K562 (cell line): ENCODE measurements at regions not wholly inside any gene's neighbourhood (a gene's known extent, or its start where the extent isn't known, plus 50 kb on each side); places are given as distances from the start of the nearest gene placed in this dataset.

Experiments used
- ATAC-seq: fragments of 200-7000 bp; cut with Tn5 transposase; 3 replicates; pipeline ENCODE4 v1.9.1; 2020; ENCODE audit warnings: moderate library complexity
- BruUV-seq: library from RNA; stranded (reverse); fragments of 400-500 nt; replicated peaks from 2 replicates; lab custom pipeline; 2021; lab: Mats Ljungman, UMichigan
- CTCF ChIA-PET: fragments of 300-600 bp; formaldehyde crosslinking; extraction: SDS; loops from one replicate; lab custom pipeline; 2021; ENCODE audit warnings: low intra/inter-chr PET ratio; lab: Yijun Ruan, JAX
- POLR2A ChIA-PET: fragments of 300-600, 350-650 bp; sonication (Branson Sonifier 250); formaldehyde crosslinking; extraction: SDS; loops from one replicate; lab custom pipeline; 2021; ENCODE audit warnings: antibody characterized with exemption, inconsistent platforms; lab: Yijun Ruan, JAX
- DNase-seq, 4 experiments: peaks; one replicate each; pipeline versions ENCODE4 v3.0.0 to v3.0.0-alpha.2; 2011 to 2018; ENCODE audit warnings: low spot score in 3 of 4, mixed read lengths in 3 of 4; ENCODE audit errors: extremely low read depth in 1 of 4
- FAIRE-seq: peaks from 2 replicates; lab custom pipeline; 2011; peaks lifted over from hg19 to GRCh38; lab: Jason Lieb, UNC
- H2AFZ ChIP-seq: 2 replicates; pipeline ENCODE4 v1.6.0; 2011; ENCODE audit warnings: low read depth, low read length, control low read depth, inconsistent platforms
- H3K27ac ChIP-seq: fragments of 200-600 bp; 3 replicates; pipeline ENCODE4 v1.8.0; 2011; ENCODE audit warnings: low read depth, mild to moderate bottlenecking, control low read depth, inconsistent platforms, low read length, moderate library complexity, mixed read lengths; ENCODE audit errors: extremely low read depth
- H3K27me3 ChIP-seq, 2 experiments: fragments of 300-600 bp in 1 of 2; 2 replicates in 1 of 2; 3 replicates in 1 of 2; pipeline versions ENCODE4 v1.6.0 to v1.8.0; 2011; ENCODE audit warnings: inconsistent platforms in 2 of 2, low read length in 2 of 2, mild to moderate bottlenecking in 1 of 2, mixed read lengths in 1 of 2, moderate library complexity in 1 of 2; ENCODE audit not compliant: control insufficient read depth in 2 of 2, insufficient read depth in 2 of 2
- H3K36me3 ChIP-seq: fragments of 300-600 bp; 3 replicates; pipeline ENCODE4 v1.8.0; 2011; ENCODE audit warnings: mild to moderate bottlenecking, low read length, inconsistent platforms; ENCODE audit not compliant: control insufficient read depth, insufficient read depth
- H3K4me1 ChIP-seq, 2 experiments: fragments of 200-600 bp in 1 of 2; replicated peaks in 1 of 2; 2 replicates in 1 of 2; 3 replicates in 1 of 2; pipeline versions ENCODE4 v1.5.1 to v1.8.0; 2011; ENCODE audit warnings: inconsistent platforms in 2 of 2, low read length in 2 of 2, mild to moderate bottlenecking in 1 of 2, mixed read lengths in 1 of 2, moderate library complexity in 1 of 2; ENCODE audit not compliant: control insufficient read depth in 2 of 2, insufficient read depth in 2 of 2
- H3K4me2 ChIP-seq: 2 replicates; pipeline ENCODE4 v1.6.1; 2011; ENCODE audit warnings: low read length, control low read depth, inconsistent platforms, mixed read lengths; ENCODE audit not compliant: insufficient read depth
- H3K4me3 ChIP-seq: fragments of 200-600 bp; sonication (generic), shearing (Covaris generic); 2 replicates; pipeline ENCODE4 v1.5.1; 2016; ENCODE audit warnings: control low read depth, inconsistent platforms
- H3K79me2 ChIP-seq: fragments of 200-600 bp; 3 replicates; pipeline ENCODE4 v1.8.0; 2011; ENCODE audit warnings: low read length, inconsistent platforms; ENCODE audit not compliant: control insufficient read depth, insufficient read depth
- H3K9ac ChIP-seq, 2 experiments: 2 replicates each; pipeline versions ENCODE4 v1.6.0 to v1.6.1; 2011; ENCODE audit warnings: low read depth in 2 of 2, low read length in 2 of 2, control low read depth in 1 of 2, inconsistent platforms in 1 of 2, mild to moderate bottlenecking in 1 of 2, mixed read lengths in 1 of 2; ENCODE audit not compliant: insufficient read depth in 1 of 2
- H3K9me1 ChIP-seq: one replicate; pipeline ENCODE4 v1.6.0; 2011; ENCODE audit warnings: inconsistent platforms, mild to moderate bottlenecking, low read length, moderate library complexity; ENCODE audit not compliant: control insufficient read depth, insufficient read depth
- H3K9me3 ChIP-seq: replicated peaks from 2 replicates; pipeline ENCODE4 v1.5.1; 2011; ENCODE audit warnings: low read depth, low read length, inconsistent platforms; ENCODE audit not compliant: control insufficient read depth, insufficient read depth
- H4K20me1 ChIP-seq: replicated peaks from 2 replicates; pipeline ENCODE4 v1.6.1; 2011; ENCODE audit warnings: low read length, inconsistent platforms, mixed read lengths; ENCODE audit not compliant: control insufficient read depth, insufficient read depth
- BCL6 ChIP-seq: fragments of 250-450 bp; sonication (Bioruptor Pico); IDR thresholded peaks from 2 replicates; pipeline ENCODE4 v1.4.0; 2020
- CEBPB ChIP-seq: fragments of 450-650 bp; IDR thresholded peaks from 2 replicates; pipeline ENCODE4 v1.6.1; 2016; ENCODE audit warnings: missing genetic modification characterization, missing compliant biosample characterization
- HMGN3 ChIP-seq: IDR thresholded peaks from 2 replicates; pipeline ENCODE4 v1.6.1; 2011; ENCODE audit warnings: borderline replicate concordance, low read depth, mild to moderate bottlenecking, mixed read lengths, low read length; ENCODE audit not compliant: insufficient read length; ENCODE audit errors: extremely low read depth
- NEUROD1 ChIP-seq: fragments of 150-350 bp; IDR thresholded peaks from 2 replicates; pipeline ENCODE4 v1.6.1; 2014; ENCODE audit warnings: borderline replicate concordance, low read length, low read depth; ENCODE audit not compliant: partially characterized antibody
- NFATC3 ChIP-seq: fragments of 450-650 bp; IDR thresholded peaks from 2 replicates; pipeline ENCODE4 v1.6.1; 2017; ENCODE audit warnings: mild to moderate bottlenecking
- NR4A1 ChIP-seq, 2 experiments: fragments of 250-450 bp in 1 of 2; fragments of 450-650 bp in 1 of 2; sonication (Bioruptor Pico) in 1 of 2; IDR thresholded peaks; 2 replicates each; pipeline versions ENCODE4 v1.4.0 to v1.6.1; 2016 to 2020; ENCODE audit warnings: mild to moderate bottlenecking in 2 of 2, missing compliant biosample characterization in 1 of 2, missing genetic modification characterization in 1 of 2, moderate library complexity in 1 of 2
- PHB ChIP-seq: fragments of 250-450 bp; sonication (Bioruptor Pico); IDR thresholded peaks from 2 replicates; pipeline ENCODE4 v1.5.0; 2021
- WGBS: fragments of 100-300 bp; shearing (Covaris generic); methylation state at CpG from one replicate; pipeline ENCODE4 v1.1.6; 2016; ENCODE audit warnings: low coverage, mixed read lengths; ENCODE audit not compliant: insufficient coverage; ENCODE audit errors: missing lambda C conversion rate; 5-methylcytosine and 5-hydroxymethylcytosine counted together
- in situ Hi-C: fragments of 300-500 bp; cut with MboI; formaldehyde crosslinking; loops from 4 replicates; pipeline ENCODE4 v1.15.0; 2018; ENCODE audit warnings: inconsistent platforms, mixed read lengths
- intact Hi-C: fragments of 100-400 bp; cut with micrococcal nuclease; formaldehyde crosslinking; loops from 2 replicates; pipeline ENCODE4 v1.14.2; 2022
- TF ChIP-seq, protein P1 (sequence below), 3 experiments: IDR thresholded peaks in 2 of 3; conservative IDR thresholded peaks in 1 of 3; 2 replicates each; pipeline ENCODE4 v1.5.1; 2011 to 2012; ENCODE audit warnings: low read length in 3 of 3, mild to moderate bottlenecking in 3 of 3, control low read depth in 2 of 3, improper control_type of control experiment in 1 of 3, inconsistent platforms in 1 of 3, low read depth in 1 of 3, mixed read lengths in 1 of 3, moderate library complexity in 1 of 3; ENCODE audit not compliant: insufficient read depth in 2 of 3
- TF ChIP-seq, protein P2 (sequence below), 2 experiments: fragments of 450-650 bp in 1 of 2; sonication (generic) in 1 of 2; formaldehyde crosslinking in 1 of 2; IDR thresholded peaks in 1 of 2; conservative IDR thresholded peaks in 1 of 2; 2 replicates each; pipeline versions ENCODE4 v1.6.1 to v1.8.1; 2016 to 2023; ENCODE audit warnings: mild to moderate bottlenecking in 2 of 2, moderate library complexity in 2 of 2, inconsistent platforms in 1 of 2, missing genetic modification reagents in 1 of 2
- TF ChIP-seq, protein P3 (sequence below): fragments of 450-650 bp; formaldehyde crosslinking; IDR thresholded peaks from 2 replicates; pipeline ENCODE4 v1.4.0; 2020; ENCODE audit warnings: mild to moderate bottlenecking, moderate library complexity

DNA sequence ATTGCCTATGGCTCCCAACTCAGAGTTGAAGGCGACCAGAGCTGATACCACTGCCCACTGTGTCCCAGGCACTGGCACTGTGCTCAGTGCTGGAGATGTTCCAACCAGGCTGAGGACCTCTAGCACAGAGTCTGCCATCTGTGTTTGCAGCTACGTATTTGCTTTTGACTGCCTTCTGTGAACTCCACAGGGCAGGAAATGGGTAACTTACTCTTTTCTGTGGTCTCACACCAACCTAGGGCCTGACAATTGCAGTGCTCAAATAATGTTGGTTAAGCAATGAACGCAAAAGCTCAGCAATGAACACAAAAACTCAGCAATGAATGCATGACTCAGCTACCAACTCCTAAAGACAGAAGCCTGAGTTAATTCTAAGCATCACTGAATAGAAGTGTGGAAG lies 202.8 kb downstream of the NUAK1 start (continued):
- TF ChIP-seq, protein P1, sequence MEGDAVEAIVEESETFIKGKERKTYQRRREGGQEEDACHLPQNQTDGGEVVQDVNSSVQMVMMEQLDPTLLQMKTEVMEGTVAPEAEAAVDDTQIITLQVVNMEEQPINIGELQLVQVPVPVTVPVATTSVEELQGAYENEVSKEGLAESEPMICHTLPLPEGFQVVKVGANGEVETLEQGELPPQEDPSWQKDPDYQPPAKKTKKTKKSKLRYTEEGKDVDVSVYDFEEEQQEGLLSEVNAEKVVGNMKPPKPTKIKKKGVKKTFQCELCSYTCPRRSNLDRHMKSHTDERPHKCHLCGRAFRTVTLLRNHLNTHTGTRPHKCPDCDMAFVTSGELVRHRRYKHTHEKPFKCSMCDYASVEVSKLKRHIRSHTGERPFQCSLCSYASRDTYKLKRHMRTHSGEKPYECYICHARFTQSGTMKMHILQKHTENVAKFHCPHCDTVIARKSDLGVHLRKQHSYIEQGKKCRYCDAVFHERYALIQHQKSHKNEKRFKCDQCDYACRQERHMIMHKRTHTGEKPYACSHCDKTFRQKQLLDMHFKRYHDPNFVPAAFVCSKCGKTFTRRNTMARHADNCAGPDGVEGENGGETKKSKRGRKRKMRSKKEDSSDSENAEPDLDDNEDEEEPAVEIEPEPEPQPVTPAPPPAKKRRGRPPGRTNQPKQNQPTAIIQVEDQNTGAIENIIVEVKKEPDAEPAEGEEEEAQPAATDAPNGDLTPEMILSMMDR (IDR thresholded peaks at IDR 0.05 in 2 of 3, conservative IDR thresholded peaks at IDR 0.05 in 1 of 3; ENCODE audit: insufficient read depth in 2 of 3, low read depth in 1 of 3, low read length in 3 of 3), result no peak
- TF ChIP-seq HMGN3 (no peak), NR4A1 (CRISPR knock-in tag; IDR thresholded peaks at IDR 0.05) (no peak), NR4A1 (tag; IDR thresholded peaks at IDR 0.05) (no peak), NEUROD1 (no peak), CEBPB (tag) (no peak)
- TF ChIP-seq, protein P2, sequence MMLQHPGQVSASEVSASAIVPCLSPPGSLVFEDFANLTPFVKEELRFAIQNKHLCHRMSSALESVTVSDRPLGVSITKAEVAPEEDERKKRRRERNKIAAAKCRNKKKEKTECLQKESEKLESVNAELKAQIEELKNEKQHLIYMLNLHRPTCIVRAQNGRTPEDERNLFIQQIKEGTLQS (IDR thresholded peaks at IDR 0.05), result no peak
- TF ChIP-seq, protein P2 (CRISPR knock-in tag; conservative IDR thresholded peaks at IDR 0.05), result no peak

DNA sequence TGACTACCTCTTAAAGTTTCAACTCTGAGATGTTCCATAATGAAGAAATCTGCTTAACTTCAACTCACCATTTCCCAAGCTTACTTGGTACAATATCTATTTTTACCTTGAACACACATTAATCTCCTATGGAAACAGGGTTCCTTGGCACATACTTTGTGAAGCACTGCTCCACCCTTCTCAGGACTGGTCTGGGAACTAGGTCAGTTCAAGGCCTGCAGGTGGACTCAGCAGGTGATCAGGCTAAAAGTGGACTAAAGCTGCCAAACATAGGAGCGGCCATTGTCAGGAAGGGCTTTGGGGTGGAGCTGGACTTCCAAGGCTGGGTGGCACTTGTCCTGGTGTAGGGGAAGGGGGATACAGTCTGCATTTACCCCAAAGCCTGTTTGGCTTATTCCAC lies 202.3 kb downstream of the NUAK1 start:
- no peaks in the 10 kb centered on the region for H3K9me1 ChIP-seq
- WGBS, result 10% methylated on average over 1 of the region's 1 CpG
- ChIA-PET POLR2A (interaction anchor here (0.6 to 0.9 kb wide), 2 partner anchors 8 to 10 kb away, joined by 3 to 5 read pairs; no protein-coding TSS in a partner anchor), CTCF (no interaction called here)
- H4K20me1 ChIP-seq, result no peaks in the 10 kb centered on the region
- H3K9ac ChIP-seq, result no peak overlapping the region
- H3K9me3 ChIP-seq, result no peaks in the 10 kb centered on the region
- DNase-seq, result no peak
- FAIRE-seq, result no peak
- TF ChIP-seq BCL6 (no peak), PHB (no peak), NFATC3 (no peak)
- TF ChIP-seq, protein P3, sequence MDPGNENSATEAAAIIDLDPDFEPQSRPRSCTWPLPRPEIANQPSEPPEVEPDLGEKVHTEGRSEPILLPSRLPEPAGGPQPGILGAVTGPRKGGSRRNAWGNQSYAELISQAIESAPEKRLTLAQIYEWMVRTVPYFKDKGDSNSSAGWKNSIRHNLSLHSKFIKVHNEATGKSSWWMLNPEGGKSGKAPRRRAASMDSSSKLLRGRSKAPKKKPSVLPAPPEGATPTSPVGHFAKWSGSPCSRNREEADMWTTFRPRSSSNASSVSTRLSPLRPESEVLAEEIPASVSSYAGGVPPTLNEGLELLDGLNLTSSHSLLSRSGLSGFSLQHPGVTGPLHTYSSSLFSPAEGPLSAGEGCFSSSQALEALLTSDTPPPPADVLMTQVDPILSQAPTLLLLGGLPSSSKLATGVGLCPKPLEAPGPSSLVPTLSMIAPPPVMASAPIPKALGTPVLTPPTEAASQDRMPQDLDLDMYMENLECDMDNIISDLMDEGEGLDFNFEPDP (CRISPR knock-in tag), result no peak
- H3K4me2 ChIP-seq, result no peak overlapping the region
- in situ Hi-C loops (no loop called here), intact Hi-C loops (no loop called here)
- no peak for ATAC-seq
- no peaks in the 10 kb centered on the region for H3K79me2 ChIP-seq
- H3K4me3 ChIP-seq, result no peak overlapping the region
- peaks cover 0 to 3% of the 10 kb centered on the region in 2 experiments; a peak in 2 of 5 replicates for H3K4me1 ChIP-seq
- no TSS peak for BruUV-seq
- no peaks in the 10 kb centered on the region; a peak in 2 of 5 replicates for H3K27me3 ChIP-seq
- no peaks in the 10 kb centered on the region for H3K36me3 ChIP-seq
- no peak overlapping the region for H3K27ac ChIP-seq
- no peak overlapping the region for H2AFZ ChIP-seq
